Central memory CD8-positive, alpha-beta T cell (primary cell): ENCODE measurements at regions not wholly inside any gene's neighbourhood (a gene's known extent, or its start where the extent isn't known, plus 50 kb on each side); places are given as distances from the start of the nearest gene placed in this dataset.

ENCODE experiments used
- ATAC-seq: fragments of 150-1000 bp; cut with Tn5 transposase; replicated peaks from 2 replicates; pipeline ENCODE4 v1.10.0; 2022; ENCODE audit warnings: mild to moderate bottlenecking, moderate FRiP score, moderate number of reproducible peaks; ENCODE audit not compliant: poor library complexity, severe bottlenecking; ENCODE audit errors: extremely low read depth
- DNase-seq, 2 donors: peaks; one replicate each; pipeline ENCODE4 v3.0.0; 2021; ENCODE audit warnings: low spot score in 2 of 2
- H3K27ac Mint-ChIP-seq: one replicate; pipeline ENCODE4 v1.8.0; 2022; ENCODE audit warnings: low read depth, mild to moderate bottlenecking, moderate library complexity, mixed read lengths
- H3K27me3 Mint-ChIP-seq: one replicate; pipeline ENCODE4 v1.8.0; 2022; ENCODE audit warnings: mixed read lengths
- H3K36me3 Mint-ChIP-seq: one replicate; pipeline ENCODE4 v1.8.0; 2022; ENCODE audit warnings: mild to moderate bottlenecking, moderate library complexity, mixed read lengths; ENCODE audit not compliant: insufficient read depth
- H3K4me1 Mint-ChIP-seq: one replicate; pipeline ENCODE4 v1.8.0; 2022; ENCODE audit warnings: mixed read lengths
- H3K4me3 Mint-ChIP-seq: one replicate; pipeline ENCODE4 v1.8.0; 2022; ENCODE audit warnings: mild to moderate bottlenecking, moderate library complexity, mixed read lengths
- H3K9me3 Mint-ChIP-seq: one replicate; pipeline ENCODE4 v1.8.0; 2022; ENCODE audit warnings: mixed read lengths

DNA sequence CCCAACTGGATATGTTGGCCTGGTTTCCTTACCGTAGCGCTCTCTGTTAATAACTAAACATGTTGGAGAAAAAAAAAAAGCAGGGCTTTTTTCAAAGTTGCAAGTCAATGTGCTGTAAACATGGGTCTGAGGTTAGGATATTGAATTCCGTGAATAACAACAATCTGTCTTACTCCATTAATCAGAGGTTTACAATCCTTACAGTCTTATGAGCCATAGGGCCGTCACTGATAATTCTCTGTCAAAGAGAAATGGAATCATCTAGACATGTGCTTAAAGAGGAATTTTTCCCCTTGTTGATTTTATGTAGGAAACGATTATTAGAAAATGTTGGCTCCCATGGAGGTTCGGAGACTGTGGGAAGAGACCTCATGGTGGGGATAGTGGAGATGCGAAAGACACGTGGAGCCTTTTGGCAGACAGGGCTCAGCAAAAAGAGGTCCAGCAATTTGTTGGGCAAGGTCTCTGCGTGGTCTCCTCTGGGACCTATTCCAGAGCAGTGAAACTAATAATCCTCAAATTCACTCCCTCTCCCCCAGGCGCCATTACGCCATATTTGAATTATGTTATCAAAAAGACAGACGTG lies 83.5 kb upstream of the CLDN14 start:
- DNase-seq: no peak
- Mint-ChIP-seq H3K9me3 (no peaks in the 10 kb centered on the region), H3K4me1 (no peaks in the 10 kb centered on the region), H3K36me3 (no peaks in the 10 kb centered on the region), H3K27me3 (peaks cover 65% of the 10 kb centered on the region), H3K27ac (no peak overlapping the region), H3K4me3 (no peak overlapping the region)
- no peak for ATAC-seq

DNA sequence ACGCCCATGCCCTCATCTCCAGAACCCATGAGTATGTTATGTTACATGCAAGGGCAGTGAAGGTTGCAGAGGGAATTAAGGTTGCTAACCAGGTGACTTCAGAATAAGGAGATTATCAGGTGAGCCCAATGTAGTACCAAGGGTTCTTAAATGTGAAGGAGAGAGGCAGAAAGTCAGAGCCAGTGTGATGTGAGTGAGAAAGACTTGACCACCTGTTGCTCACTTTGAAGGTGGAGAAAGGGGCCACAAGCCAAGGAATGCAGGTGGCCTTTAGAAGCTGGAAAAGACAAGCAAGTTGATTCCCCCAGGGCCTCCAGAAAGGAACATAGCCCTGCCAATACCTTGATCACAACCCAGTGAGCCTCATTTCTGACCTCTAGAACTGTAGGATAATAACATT lies 84.7 kb upstream of the CLDN14 start:
- Mint-ChIP-seq H3K27me3 (peaks cover 77% of the 10 kb centered on the region), H3K27ac (no peak overlapping the region), H3K36me3 (no peaks in the 10 kb centered on the region), H3K9me3 (no peaks in the 10 kb centered on the region), H3K4me1 (no peaks in the 10 kb centered on the region), H3K4me3 (no peak overlapping the region)
- no peak for ATAC-seq
- no peak for DNase-seq

DNA sequence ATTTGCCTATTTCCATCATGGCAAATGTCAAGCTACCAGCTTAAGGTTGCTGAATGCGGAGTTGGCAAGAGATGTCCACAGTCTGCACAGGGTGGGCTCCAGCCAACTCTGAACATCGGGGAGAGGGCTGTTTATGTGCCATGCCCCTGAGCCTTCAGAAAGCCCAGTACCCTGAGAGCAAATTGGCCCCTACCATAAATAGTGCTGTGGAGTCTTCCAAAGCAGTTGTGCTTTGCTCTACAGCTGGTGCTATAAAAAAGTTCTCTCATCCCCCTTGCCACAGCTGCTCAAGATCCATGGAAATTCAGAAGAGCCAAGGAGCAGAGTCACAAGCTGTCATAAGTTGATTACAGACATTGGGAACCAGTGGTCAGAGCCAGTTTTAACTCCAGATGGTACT lies 85.6 kb upstream of the CLDN14 start:
- Mint-ChIP-seq H3K27ac (no peak overlapping the region), H3K9me3 (no peaks in the 10 kb centered on the region)

DNA sequence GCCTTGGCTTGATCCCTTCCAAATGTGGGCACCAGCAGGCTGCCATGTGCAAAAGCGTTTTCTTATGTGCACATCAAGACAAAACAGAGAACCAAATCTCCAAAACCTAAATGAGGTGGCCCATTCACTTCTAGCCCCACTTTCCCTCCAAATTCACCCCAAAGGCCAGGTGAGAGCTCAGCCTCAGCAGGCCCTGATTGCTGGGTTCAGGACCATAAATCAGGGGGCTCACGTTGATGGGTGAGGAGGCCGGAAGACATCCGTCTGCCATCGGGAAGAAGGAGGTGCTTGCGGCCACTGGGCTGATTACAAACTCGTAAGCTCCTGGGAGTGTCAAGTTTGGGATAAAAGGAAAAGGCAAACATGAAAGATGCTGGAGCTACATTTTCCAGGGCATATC lies 86.7 kb upstream of the CLDN14 start:
- Mint-ChIP-seq H3K4me3 (no peak overlapping the region), H3K9me3 (no peaks in the 10 kb centered on the region), H3K27me3 (peaks cover 84% of the 10 kb centered on the region), H3K36me3 (no peaks in the 10 kb centered on the region), H3K27ac (no peak overlapping the region), H3K4me1 (no peaks in the 10 kb centered on the region)
- ATAC-seq: no peak
- DNase-seq: no peak

More for the DNA sequence above, 85.6 kb upstream of the CLDN14 start:
- H3K4me3 Mint-ChIP-seq: no peak overlapping the region
- no peak for ATAC-seq
- no peak for DNase-seq
- peaks cover 84% of the 10 kb centered on the region for H3K27me3 Mint-ChIP-seq
- H3K36me3 Mint-ChIP-seq: no peaks in the 10 kb centered on the region
- H3K4me1 Mint-ChIP-seq: no peaks in the 10 kb centered on the region

DNA sequence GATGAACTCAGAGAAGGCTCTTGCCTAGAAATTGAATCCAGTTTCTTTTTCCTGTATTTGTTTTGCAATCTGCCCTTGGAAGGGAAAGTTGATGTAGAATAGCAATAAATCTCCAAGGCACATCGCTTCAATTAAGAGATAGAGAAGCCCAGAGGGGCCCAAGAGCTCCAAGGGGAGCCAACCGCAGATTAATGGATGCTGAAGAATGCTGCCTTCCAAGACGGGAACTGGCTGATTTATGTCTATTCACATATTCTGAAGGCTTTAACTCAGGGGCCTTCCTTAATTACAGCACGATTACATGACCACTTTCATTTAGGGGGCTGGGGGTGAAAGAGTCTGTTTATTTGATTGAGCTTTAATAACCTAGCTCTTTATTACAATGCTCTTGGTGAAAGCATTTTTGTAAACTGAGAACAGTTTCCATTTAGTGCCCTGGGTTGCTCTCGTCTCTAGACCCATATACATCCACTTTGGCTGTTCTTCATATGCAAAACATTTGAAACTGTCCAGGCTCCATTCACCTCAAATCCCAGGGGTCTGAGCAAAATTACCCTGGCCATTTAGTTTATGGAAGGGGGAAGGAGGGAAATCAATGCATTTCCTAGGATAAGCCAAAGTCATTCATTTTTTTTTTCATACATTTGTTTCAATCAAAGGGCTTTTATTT lies 87.4 kb upstream of the CLDN14 start:
- H3K4me3 Mint-ChIP-seq: no peak overlapping the region
- H3K4me1 Mint-ChIP-seq: no peaks in the 10 kb centered on the region
- H3K27ac Mint-ChIP-seq: no peak overlapping the region
- H3K27me3 Mint-ChIP-seq: peaks cover 84% of the 10 kb centered on the region
- H3K9me3 Mint-ChIP-seq: no peaks in the 10 kb centered on the region
- no peaks in the 10 kb centered on the region for H3K36me3 Mint-ChIP-seq
- ATAC-seq (no peak), DNase-seq (no peak)

DNA sequence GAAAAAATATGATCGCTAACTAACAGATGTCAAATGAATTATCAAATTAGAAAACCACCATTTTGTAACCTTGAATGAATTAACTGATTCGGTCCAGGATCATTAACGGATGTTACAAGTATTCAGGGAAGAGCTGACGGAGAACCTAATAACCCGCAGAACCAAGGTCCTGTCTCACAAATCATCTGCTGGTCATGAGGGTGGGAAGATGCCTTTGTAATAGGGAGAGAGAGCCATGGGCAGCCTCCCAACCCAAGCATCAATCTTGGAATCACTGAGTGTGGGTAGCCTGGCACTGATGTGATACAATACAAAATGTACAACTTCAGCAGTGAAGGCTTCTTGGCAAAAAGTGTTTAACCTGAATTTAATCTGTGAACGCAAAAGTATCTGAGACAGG lies 89.6 kb upstream of the CLDN14 start:
- Mint-ChIP-seq H3K27me3 (peaks cover 66% of the 10 kb centered on the region), H3K27ac (no peak overlapping the region), H3K36me3 (no peaks in the 10 kb centered on the region), H3K4me1 (no peaks in the 10 kb centered on the region), H3K9me3 (no peaks in the 10 kb centered on the region), H3K4me3 (no peak overlapping the region)
- ATAC-seq (no peak), DNase-seq (no peak)

DNA sequence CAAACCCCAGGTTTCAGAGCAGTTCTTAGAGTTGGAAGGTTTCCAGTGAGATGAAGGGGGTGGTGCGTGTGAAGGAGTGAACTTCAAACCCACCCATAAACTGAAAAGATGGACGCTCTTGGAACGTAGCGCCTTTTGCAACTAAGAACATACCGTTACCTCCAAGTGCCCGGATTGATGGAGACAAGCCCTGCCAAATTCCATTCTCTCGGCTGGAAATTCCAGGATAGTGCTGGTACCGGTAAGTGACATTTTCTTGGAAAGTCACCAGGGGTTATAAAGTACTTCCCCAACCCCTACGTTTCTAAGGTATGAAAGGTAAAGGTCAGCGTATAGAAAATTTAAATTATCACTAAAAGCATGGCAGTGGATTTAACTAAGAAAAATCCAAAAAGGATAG lies 91.6 kb upstream of the CLDN14 start:
- H3K9me3 Mint-ChIP-seq: no peaks in the 10 kb centered on the region
- peaks cover 77% of the 10 kb centered on the region for H3K27me3 Mint-ChIP-seq
- no peaks in the 10 kb centered on the region for H3K36me3 Mint-ChIP-seq
- ATAC-seq (no peak), DNase-seq (no peak)
- H3K27ac Mint-ChIP-seq: no peak overlapping the region
- no peaks in the 10 kb centered on the region for H3K4me1 Mint-ChIP-seq
- H3K4me3 Mint-ChIP-seq: no peak overlapping the region

DNA sequence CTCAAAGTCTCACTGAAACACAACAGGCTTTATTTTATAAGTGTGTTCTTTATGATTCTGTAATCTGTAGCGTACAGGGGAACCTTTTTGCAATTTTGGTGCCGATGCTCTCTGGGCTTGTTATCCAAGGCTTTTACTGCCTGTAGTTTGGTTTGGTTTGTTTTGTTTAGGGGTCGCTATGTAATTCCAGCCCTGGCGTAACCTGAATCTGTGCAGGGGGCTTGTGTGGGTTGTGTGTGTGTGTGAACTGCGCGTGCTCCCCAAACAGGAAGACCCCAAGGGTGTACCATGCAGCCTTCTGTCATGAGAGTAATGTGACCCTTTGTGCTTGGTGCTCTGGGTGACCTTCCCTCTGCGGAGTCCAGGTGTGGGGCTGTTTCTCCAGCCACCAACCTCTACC lies 92.1 kb upstream of the CLDN14 start:
- ATAC-seq (no peak), DNase-seq (no peak)
- Mint-ChIP-seq H3K4me3 (no peak overlapping the region), H3K27ac (no peak overlapping the region), H3K4me1 (no peaks in the 10 kb centered on the region), H3K9me3 (no peaks in the 10 kb centered on the region), H3K36me3 (no peaks in the 10 kb centered on the region), H3K27me3 (peaks cover 77% of the 10 kb centered on the region)

DNA sequence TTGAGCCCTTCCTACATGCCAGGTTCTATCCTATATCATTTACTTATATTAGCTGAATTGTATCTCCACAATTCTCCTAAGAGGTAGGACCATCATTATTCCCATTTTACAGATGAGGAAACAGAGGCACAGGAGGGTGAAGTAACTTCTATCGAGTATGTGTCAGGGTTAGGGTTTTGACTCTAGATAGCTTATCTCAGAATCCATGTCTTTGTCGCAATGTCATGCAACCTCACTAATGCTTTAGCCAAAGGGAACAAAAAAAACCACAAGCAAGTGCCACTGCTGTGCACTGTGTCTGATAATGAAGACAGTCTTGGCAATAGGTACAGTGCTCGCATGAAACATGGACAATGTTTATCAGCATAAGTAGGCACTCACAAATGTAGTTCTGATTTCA lies 95.4 kb upstream of the CLDN14 start:
- Mint-ChIP-seq H3K4me3 (no peak overlapping the region), H3K27ac (no peak overlapping the region), H3K27me3 (peaks cover 58% of the 10 kb centered on the region), H3K36me3 (no peaks in the 10 kb centered on the region), H3K9me3 (no peaks in the 10 kb centered on the region), H3K4me1 (no peaks in the 10 kb centered on the region)
- DNase-seq (no peak), ATAC-seq (no peak)

DNA sequence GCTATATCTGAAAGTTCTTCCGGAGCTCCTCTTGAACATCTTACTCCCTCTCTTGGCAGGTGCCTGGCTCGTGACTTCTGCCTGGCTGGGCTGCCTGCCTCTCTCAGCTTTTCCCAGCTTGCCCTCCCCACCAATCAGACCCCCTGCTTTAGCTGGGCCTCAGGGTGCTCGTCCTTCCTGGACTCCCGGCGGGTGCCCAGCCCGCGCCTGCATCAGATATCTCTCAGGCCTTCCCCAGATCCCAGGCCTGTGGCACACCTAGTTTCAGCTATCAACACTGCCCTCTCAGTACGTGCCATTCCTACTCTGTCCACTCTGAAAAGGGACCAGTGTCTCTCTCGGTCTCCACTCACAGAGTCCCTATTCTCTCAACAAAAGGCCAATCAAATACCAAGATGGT lies 96.5 kb upstream of the CLDN14 start:
- DNase-seq (no peak), ATAC-seq (no peak)
- Mint-ChIP-seq H3K9me3 (no peaks in the 10 kb centered on the region), H3K36me3 (no peaks in the 10 kb centered on the region), H3K4me3 (no peak overlapping the region), H3K27ac (no peak overlapping the region), H3K27me3 (peaks cover 63% of the 10 kb centered on the region), H3K4me1 (no peaks in the 10 kb centered on the region)

DNA sequence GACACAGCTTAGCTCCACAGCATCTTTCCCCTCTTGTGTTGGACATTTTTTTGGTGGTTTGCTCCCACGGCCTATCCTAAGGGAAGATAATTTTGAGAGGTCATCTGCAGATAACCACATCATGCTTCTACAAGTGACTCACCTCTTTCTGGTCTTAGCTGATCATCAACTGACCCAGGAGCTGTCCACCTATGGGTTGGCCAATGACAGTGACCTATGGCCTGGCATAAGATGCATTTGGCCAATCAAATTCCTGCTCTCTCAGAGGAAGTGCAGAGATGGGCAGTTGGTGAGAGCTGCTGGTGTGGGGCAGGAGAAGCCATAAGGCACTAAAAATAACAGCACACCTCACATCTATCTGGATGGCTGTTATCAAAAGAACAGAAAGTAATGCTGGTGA lies 100.0 kb upstream of the CLDN14 start:
- Mint-ChIP-seq H3K27me3 (peaks cover 74% of the 10 kb centered on the region), H3K9me3 (no peaks in the 10 kb centered on the region), H3K4me1 (no peaks in the 10 kb centered on the region), H3K4me3 (no peak overlapping the region), H3K36me3 (no peaks in the 10 kb centered on the region), H3K27ac (no peak overlapping the region)
- DNase-seq (no peak), ATAC-seq (no peak)

DNA sequence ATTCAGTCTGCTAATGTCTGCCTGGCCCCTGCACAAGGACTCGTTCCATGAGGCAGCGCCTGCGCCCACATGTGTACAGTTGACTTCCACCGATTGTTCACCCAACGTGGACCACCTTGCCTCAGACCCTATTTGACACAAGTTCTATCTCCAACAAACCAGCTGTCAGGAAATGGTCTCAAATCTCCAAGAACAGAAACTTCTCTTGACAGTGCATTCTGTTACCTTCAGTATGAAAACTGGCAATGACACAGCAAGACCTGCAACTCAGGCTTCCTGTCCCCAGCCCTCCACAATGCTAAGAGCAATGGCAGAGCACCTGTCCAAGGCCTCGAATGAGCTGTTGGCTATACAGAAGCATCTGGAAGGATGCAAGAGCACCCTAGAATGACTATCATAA lies 102.3 kb upstream of the CLDN14 start:
- peaks cover 52% of the 10 kb centered on the region for H3K27me3 Mint-ChIP-seq
- no peak overlapping the region for H3K4me3 Mint-ChIP-seq
- no peaks in the 10 kb centered on the region for H3K4me1 Mint-ChIP-seq
- no peak overlapping the region for H3K27ac Mint-ChIP-seq
- no peak for DNase-seq
- H3K36me3 Mint-ChIP-seq: no peaks in the 10 kb centered on the region
- no peaks in the 10 kb centered on the region for H3K9me3 Mint-ChIP-seq
- no peak for ATAC-seq

DNA sequence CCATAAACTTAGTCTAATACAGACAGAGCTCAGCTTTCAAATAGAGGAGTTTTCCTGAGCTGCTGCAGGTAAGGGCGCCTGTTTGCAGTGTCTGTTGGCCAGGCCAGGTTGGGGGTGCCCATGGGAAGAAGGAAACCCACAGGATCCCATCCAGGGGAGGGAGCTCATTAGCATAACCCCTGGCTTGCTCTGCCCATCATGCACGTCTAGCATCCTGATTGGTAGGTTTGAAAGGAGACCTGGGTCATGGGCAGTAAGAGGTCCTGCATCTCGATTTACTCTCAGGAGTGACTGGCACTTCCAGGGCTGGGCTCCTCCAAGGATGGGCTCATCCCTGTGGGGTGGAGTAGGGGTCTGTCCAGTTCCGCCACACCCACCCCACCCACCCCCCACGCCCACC lies 103.7 kb upstream of the CLDN14 start:
- Mint-ChIP-seq H3K36me3 (no peaks in the 10 kb centered on the region), H3K27me3 (peaks cover 51% of the 10 kb centered on the region), H3K4me1 (no peaks in the 10 kb centered on the region), H3K9me3 (no peaks in the 10 kb centered on the region), H3K27ac (no peak overlapping the region), H3K4me3 (no peak overlapping the region)
- DNase-seq (no peak), ATAC-seq (no peak)
